ENCODE measurements at regions not wholly inside any gene's neighbourhood (a gene's known extent, or its start where the extent isn't known, plus 50 kb on each side); places are given as distances from the start of the nearest gene placed in this dataset.

- TF ChIP-seq CTCF (IDR thresholded peaks at IDR 0.05; ENCODE audit: low read length): no peak
- no peak for TF ChIP-seq EZH2 (optimal IDR thresholded peaks at IDR 0.05; ENCODE audit: low read depth, low read length)
Measured at GRCh38 chr17:73933871-73934270, 269.6 kb upstream of the RPL38 start.

Data from MM.1S (cell line).